Activated B cell treated with CpG ODN at 0.5 μM for 24 hours (primary cell): ENCODE measurements at regions not wholly inside any gene's neighbourhood (a gene's known extent, or its start where the extent isn't known, plus 50 kb on each side); places are given as distances from the start of the nearest gene placed in this dataset.
"Not testable (repeated sequence)": the region's sequence is repeated elsewhere in the genome, so short reads cannot be mapped to it uniquely, and the experiment has no call there.

ENCODE experiments used
- ATAC-seq: fragments of 200-7000 bp; cut with Tn5 transposase; one replicate; pipeline ENCODE4 v1.10.0; 2021; ENCODE audit warnings: low read depth, mild to moderate bottlenecking, moderate library complexity
- CTCF ChIA-PET: fragments of 350-600 bp; sonication (Branson Sonifier 250); formaldehyde crosslinking; loops from one replicate; lab custom pipeline; 2021; ENCODE audit warnings: antibody characterized with exemption; lab: Charles Lee
- POLR2A ChIA-PET: fragments of 350-600 bp; sonication (Branson Sonifier 250); formaldehyde crosslinking; loops from one replicate; lab custom pipeline; 2021; ENCODE audit warnings: antibody characterized with exemption; lab: Charles Lee
- DNase-seq: peaks from one replicate; pipeline ENCODE4 v3.0.0; 2022
- H3K27ac Mint-ChIP-seq: one replicate; pipeline ENCODE4 v1.8.0; 2020; ENCODE audit warnings: mixed read lengths
- H3K27me3 Mint-ChIP-seq: one replicate; pipeline ENCODE4 v1.8.0; 2021; ENCODE audit warnings: mixed read lengths
- H3K36me3 Mint-ChIP-seq: one replicate; pipeline ENCODE4 v1.8.0; 2021; ENCODE audit warnings: low read depth, mixed read lengths
- H3K4me1 Mint-ChIP-seq: one replicate; pipeline ENCODE4 v1.8.0; 2021; ENCODE audit warnings: mixed read lengths
- H3K4me3 Mint-ChIP-seq: one replicate; pipeline ENCODE4 v1.8.0; 2020; ENCODE audit warnings: mild to moderate bottlenecking, mixed read lengths
- H3K9me3 Mint-ChIP-seq: one replicate; pipeline ENCODE4 v1.8.0; 2020; ENCODE audit warnings: mixed read lengths
- intact Hi-C: fragments of 100-400 bp; cut with micrococcal nuclease; formaldehyde crosslinking; loops from one replicate; pipeline ENCODE4 v1.15.1; 2024
- TF ChIP-seq, protein P1 (sequence below): fragments of 200-600 bp; IDR thresholded peaks from one replicate; pipeline ENCODE4 v1.8.0; 2022; ENCODE audit warnings: antibody characterized with exemption, mild to moderate bottlenecking

DNA sequence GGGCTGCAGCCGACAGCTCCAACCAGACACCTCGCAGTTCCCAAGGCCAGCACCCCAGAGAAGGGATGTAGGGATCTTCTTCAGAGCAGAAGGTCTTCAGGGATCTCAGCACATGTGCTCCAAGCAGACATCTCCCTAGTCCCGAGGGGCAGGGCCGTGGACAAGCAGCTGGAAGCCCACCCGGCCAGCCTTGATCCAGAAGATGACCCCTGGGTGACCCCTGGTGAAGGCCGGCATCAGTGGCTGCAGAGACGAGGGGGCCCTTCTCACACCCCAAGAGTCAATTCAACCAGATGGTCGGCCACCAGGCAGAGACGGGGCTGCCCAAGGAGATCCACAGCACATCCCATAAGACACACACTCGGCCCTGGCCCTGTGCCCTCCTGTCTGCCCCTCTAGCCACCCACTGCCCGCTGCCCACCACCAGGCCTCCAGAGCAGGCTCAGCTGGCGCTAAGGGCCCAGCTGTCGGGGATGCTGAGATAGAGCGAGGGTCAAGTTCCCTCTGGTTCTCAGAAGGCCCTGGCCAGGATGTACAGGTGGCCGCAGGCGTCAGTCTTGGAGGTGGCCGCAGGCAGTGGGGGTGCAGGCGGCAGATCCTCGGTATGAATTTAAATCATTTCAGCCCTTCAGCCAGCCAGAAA, 168.3 kb downstream of the BRD1 start:
- Mint-ChIP-seq H3K4me1 (peaks cover 47% of the 10 kb centered on the region), H3K9me3 (no peaks in the 10 kb centered on the region), H3K36me3 (peaks cover 20% of the 10 kb centered on the region), H3K4me3 (no peak overlapping the region), H3K27ac (no peak overlapping the region), H3K27me3 (no peaks in the 10 kb centered on the region)
- DNase-seq (peak; percentile 14), ATAC-seq (no peak)
- ChIA-PET CTCF (no interaction called here), POLR2A (no interaction called here)
- TF ChIP-seq, protein P1, sequence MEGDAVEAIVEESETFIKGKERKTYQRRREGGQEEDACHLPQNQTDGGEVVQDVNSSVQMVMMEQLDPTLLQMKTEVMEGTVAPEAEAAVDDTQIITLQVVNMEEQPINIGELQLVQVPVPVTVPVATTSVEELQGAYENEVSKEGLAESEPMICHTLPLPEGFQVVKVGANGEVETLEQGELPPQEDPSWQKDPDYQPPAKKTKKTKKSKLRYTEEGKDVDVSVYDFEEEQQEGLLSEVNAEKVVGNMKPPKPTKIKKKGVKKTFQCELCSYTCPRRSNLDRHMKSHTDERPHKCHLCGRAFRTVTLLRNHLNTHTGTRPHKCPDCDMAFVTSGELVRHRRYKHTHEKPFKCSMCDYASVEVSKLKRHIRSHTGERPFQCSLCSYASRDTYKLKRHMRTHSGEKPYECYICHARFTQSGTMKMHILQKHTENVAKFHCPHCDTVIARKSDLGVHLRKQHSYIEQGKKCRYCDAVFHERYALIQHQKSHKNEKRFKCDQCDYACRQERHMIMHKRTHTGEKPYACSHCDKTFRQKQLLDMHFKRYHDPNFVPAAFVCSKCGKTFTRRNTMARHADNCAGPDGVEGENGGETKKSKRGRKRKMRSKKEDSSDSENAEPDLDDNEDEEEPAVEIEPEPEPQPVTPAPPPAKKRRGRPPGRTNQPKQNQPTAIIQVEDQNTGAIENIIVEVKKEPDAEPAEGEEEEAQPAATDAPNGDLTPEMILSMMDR, result no peak
- intact Hi-C loops, result loop anchor here (10.0 kb wide), 1 partner anchor 265 kb away; no protein-coding TSS in a partner anchor

DNA sequence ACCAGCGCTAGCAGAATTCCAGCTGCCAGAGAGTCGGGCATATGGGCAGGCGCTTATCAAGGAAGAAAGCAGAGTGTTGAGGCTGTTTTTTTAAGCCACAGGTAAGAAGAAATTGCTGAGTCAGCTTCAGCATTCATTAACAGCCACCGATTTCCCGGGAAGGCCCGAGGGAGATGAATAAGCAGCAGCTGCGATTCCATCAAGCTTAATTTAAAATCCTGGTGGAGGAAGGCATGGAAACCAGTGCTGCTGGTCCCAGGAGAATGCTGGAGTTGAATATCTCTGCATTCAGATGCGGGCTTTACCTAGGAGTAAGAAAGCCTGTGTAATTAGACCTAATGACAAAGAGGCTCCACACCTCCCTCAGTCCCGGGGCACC, 168.8 kb downstream of the BRD1 start:
- TF ChIP-seq, protein P1, result no peak
- intact Hi-C loops, result loop anchor here (10.0 kb wide), 1 partner anchor 266 kb away; no protein-coding TSS in a partner anchor
- no peaks in the 10 kb centered on the region for H3K9me3 Mint-ChIP-seq
- DNase-seq (no peak), ATAC-seq (no peak)
- POLR2A ChIA-PET, result no interaction called here
- H3K4me1 Mint-ChIP-seq, result peaks cover 47% of the 10 kb centered on the region
- peak overlapping the region; percentile 38 for H3K4me3 Mint-ChIP-seq
- H3K27ac Mint-ChIP-seq, result no peak overlapping the region
- H3K36me3 Mint-ChIP-seq, result peaks cover 20% of the 10 kb centered on the region
- H3K27me3 Mint-ChIP-seq, result no peaks in the 10 kb centered on the region
- CTCF ChIA-PET, result no interaction called here

DNA sequence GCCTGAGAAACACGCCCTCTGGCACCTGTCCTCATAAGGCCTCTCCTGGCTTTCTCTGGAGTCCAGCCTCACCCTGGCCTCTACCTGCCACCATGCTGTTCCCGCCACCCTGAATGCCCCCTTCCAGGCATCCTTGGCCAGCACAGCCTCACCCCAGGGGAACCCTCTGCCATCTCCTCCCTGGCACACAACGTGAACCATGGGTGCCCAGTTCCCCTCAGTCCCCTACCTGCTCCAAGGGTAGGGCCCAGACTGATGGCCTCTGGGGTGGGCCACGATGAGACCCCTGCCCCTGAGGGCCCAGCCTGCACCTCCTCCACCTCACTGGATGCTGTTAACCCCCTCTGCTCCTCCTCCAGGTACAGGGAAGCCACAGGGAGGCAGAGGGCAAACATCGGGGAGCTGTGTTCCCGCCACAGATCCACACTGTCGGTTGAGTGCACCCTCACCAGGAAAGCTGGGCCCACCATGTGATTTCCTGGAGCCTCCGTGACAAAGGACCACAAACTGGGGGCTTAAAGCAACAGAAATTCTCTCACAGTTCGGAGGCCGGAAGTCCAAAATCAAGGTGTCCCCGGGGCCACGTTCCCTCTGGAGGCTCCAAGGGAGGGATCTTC, 169.6 kb downstream of the BRD1 start:
- Mint-ChIP-seq H3K4me1 (peaks cover 47% of the 10 kb centered on the region), H3K27me3 (no peaks in the 10 kb centered on the region), H3K36me3 (peaks cover 23% of the 10 kb centered on the region), H3K9me3 (no peaks in the 10 kb centered on the region), H3K4me3 (peak overlapping the region; percentile 96), H3K27ac (peak overlapping the region; percentile 90)
- ATAC-seq (no peak), DNase-seq (no peak)
- CTCF ChIA-PET, result no interaction called here
- POLR2A ChIA-PET, result no interaction called here
- intact Hi-C loops, result loop anchor here (1.0 to 10.0 kb wide), 2 partner anchors 12 to 267 kb away; no protein-coding TSS in a partner anchor
- TF ChIP-seq, protein P1, result no peak

DNA sequence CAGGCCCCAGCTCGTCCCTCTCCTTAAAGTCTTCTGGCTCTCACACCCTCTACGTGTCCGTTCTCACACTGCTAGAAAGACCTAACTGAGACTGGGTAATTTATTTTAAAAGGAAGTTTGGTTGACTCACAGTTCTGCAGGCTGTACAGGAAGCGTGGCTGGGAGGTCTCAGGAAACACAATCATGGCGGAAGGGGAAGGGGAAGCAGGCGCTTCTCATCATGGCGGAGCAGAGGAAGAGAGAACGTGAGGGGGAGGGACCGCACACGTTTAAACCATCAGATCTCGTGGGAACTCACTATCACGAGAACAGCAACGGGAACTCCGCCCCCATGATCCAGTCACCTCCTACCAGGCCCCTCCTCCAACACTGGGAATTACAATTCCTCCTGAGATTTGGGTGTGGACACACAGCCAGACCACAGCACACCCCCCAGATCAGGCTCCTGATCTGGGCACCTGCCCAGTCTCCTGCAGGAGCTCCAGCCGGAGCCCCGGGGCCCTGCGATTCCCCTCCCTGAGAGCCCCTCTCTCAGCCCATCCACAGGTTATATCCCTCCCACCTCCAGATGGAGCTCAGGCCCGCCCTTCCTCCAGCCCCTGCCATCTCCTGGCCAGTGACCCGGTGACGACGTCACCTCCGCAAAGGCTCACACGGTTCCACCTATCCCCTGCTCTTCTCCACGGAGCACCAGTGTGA, 170.2 kb downstream of the BRD1 start:
- TF ChIP-seq, protein P1, result no peak
- peaks cover 25% of the 10 kb centered on the region for H3K36me3 Mint-ChIP-seq

DNA sequence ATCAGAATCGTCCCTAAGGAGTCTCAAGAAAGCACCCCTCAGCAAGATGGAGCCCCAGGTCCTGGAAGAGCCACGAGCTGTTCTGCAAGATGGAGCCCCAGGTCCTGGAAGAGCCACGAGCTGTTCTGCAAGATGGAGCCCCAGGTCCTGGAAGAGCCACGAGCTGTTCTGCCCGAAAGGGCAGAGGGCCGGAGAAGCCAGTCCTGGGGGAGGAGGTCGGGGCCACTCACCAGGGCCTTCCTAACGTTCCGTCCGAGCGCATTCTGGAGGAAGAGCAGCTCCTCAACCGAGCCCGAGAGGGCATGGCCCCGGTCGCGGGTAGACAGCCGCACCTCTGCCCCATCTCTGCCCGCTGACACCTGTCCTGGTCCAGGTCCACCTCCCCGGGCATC, 170.8 kb downstream of the BRD1 start:
- Mint-ChIP-seq H3K4me3 (peak overlapping the region; percentile 96), H3K36me3 (peaks cover 29% of the 10 kb centered on the region), H3K27ac (peak overlapping the region; percentile 90), H3K4me1 (peaks cover 47% of the 10 kb centered on the region)
- DNase-seq, H3K9me3 Mint-ChIP-seq, H3K27me3 Mint-ChIP-seq, CTCF ChIA-PET: not testable (repeated sequence)
- peak; percentile 33 for ATAC-seq
- POLR2A ChIA-PET, result interaction anchor here (0.7 to 1.1 kb wide), 2 partner anchors 182 to 267 kb away, joined by 3 to 5 read pairs; no protein-coding TSS in a partner anchor
- intact Hi-C loops, result loop anchor here (1.0 to 10.0 kb wide), 2 partner anchors 13 to 268 kb away; no protein-coding TSS in a partner anchor

More for the DNA sequence above, 170.2 kb downstream of the BRD1 start:
- DNase-seq (peak; percentile 63), ATAC-seq (peak; percentile 80)
- intact Hi-C loops, result loop anchor here (1.0 to 10.0 kb wide), 2 partner anchors 13 to 267 kb away; no protein-coding TSS in a partner anchor
- Mint-ChIP-seq H3K4me3 (peak overlapping the region; percentile 96), H3K9me3 (no peaks in the 10 kb centered on the region), H3K4me1 (peaks cover 47% of the 10 kb centered on the region), H3K27ac (peak overlapping the region; percentile 90), H3K27me3 (no peaks in the 10 kb centered on the region)
- ChIA-PET CTCF (no interaction called here), POLR2A (interaction anchor here (0.7 to 1.1 kb wide), 2 partner anchors 181 to 267 kb away, joined by 3 to 5 read pairs; no protein-coding TSS in a partner anchor)
